GM10248 (cell line): ENCODE measurements at regions not wholly inside any gene's neighbourhood (a gene's known extent, or its start where the extent isn't known, plus 50 kb on each side); places are given as distances from the start of the nearest gene placed in this dataset.
"Not testable (repeated sequence)": the region's sequence is repeated elsewhere in the genome, so short reads cannot be mapped to it uniquely, and the experiment has no call there.

ENCODE experiments used
- CTCF ChIA-PET: fragments of 300-600 bp; sonication (Branson Sonifier 250); formaldehyde crosslinking; extraction: SDS; loops from one replicate; lab custom pipeline; 2021; ENCODE audit warnings: antibody characterized with exemption; lab: Yijun Ruan, JAX
- POLR2A ChIA-PET: fragments of 350-650 bp; sonication (Branson Sonifier 250); formaldehyde crosslinking; extraction: SDS; loops from one replicate; lab custom pipeline; 2020; ENCODE audit warnings: antibody characterized with exemption; lab: Yijun Ruan, JAX
- DNase-seq: peaks from one replicate; pipeline ENCODE4 v3.0.0; 2012; ENCODE audit errors: extremely low spot score
- TF ChIP-seq, protein P1 (sequence below): IDR thresholded peaks from 2 replicates; pipeline ENCODE4 v1.5.1; 2012; ENCODE audit warnings: mild to moderate bottlenecking, low read depth; ENCODE audit errors: extremely low read depth, missing control alignments, control extremely low read depth

- CTCF ChIA-PET, DNase-seq, POLR2A ChIA-PET: not testable (repeated sequence)
Measured at GRCh38 chr3:197459571-197459970, 96.2 kb downstream of the BDH1 start.

DNA sequence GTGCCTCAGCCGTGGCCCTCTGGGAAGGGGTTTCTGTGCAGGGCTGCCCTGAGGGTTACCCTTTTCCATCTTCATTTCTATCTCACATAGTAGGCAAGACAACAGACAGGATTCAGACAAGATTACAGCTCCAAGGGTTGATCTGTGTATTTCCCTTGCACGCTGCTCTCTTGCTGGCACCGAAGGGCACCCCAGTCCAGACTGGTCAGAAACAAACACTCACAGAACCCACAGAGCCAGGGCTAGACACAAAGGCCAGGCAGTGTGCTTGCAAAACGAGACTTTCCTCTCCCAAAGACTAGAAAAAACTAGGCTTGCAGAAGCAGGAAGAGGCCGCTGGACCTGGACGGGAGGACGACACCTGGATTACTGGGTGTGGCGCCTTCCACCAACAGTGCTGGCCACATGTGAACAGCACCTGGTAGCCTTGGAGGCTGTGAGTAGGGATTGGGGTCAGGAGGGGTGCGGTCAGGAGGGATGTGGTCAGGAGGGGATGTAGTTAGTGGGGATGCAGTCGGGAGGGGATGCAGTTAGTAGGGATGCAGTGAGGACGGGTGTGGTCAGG, 96.8 kb downstream of the BDH1 start:
- CTCF ChIA-PET: no interaction called here
- POLR2A ChIA-PET: interaction anchor here (0.7 kb wide), 1 partner anchor 63 kb away, joined by 3 read pairs; no protein-coding TSS in a partner anchor
- TF ChIP-seq, protein P1, sequence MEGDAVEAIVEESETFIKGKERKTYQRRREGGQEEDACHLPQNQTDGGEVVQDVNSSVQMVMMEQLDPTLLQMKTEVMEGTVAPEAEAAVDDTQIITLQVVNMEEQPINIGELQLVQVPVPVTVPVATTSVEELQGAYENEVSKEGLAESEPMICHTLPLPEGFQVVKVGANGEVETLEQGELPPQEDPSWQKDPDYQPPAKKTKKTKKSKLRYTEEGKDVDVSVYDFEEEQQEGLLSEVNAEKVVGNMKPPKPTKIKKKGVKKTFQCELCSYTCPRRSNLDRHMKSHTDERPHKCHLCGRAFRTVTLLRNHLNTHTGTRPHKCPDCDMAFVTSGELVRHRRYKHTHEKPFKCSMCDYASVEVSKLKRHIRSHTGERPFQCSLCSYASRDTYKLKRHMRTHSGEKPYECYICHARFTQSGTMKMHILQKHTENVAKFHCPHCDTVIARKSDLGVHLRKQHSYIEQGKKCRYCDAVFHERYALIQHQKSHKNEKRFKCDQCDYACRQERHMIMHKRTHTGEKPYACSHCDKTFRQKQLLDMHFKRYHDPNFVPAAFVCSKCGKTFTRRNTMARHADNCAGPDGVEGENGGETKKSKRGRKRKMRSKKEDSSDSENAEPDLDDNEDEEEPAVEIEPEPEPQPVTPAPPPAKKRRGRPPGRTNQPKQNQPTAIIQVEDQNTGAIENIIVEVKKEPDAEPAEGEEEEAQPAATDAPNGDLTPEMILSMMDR: no peak
- DNase-seq: no peak

DNA sequence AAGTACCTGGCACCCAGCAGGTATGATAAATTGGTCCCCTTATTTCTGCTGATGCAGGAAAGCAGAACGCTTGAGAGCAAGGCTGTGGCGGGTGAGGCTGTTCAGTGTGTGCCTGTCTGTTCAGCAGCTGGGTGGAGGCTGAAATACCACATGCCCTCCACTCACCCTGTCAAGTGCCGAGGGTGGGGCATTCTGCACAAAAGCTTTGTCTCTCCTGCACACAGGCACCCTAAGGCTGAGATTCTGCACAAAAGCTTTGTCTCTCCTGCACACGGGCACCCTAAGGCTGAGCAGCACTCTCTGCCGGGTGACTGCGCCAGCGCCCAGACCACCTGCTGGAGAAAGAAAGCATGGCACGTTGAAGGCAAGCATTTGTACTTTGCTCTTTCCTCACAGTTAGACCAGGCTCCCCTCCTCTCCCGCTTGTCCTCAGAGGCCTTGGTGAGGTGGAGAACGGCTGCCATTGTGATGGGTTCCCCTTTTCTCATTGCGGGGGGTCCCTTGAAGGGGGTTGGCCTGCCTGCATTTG, 97.5 kb downstream of the BDH1 start:
- POLR2A ChIA-PET: no interaction called here
- CTCF ChIA-PET: no interaction called here
- DNase-seq: peak; percentile 24
- TF ChIP-seq, protein P1: no peak

DNA sequence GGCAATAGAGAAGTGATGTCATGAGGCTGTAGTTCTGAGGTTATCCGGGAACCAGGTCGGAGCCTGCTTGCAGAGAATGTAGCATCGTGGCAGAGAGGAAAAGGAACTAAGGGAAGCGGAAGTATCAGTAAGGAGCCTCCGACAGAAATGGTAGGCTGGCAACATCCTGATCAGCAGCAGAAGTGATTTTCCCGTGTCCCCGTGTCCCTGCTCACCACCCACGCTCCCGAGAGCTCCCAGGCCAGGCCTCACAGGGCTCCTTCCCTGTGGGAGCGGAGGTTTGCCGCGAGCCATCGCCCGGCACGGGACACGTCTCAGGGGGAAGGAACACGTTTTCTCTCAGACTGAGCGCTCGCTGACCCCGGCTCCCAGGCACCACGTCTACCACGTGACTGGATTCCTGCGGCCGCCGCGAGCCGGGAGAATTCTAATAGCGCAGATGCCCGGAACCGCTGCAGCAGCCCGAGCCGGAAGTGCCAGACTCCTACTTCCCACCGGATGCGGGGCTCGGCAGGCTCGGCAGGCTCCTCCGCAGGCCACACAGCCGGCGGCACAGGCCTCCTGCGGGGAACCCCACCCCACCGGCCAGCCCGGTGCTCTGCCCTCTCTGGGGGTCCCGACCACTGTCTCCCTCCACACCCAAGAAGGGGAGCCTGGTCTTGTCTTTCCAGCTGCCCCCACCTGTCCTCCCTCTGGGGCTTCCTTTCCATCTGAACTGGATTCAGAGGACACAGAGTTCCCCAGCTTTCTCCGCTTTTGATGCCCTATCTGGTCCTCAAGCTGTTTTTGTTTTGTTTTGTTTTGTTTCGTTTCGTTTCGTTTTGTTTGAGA, 99.3 kb downstream of the BDH1 start:
- CTCF ChIA-PET: no interaction called here
- peak; percentile 71 for DNase-seq
- TF ChIP-seq, protein P1: no peak
- POLR2A ChIA-PET: no interaction called here

- CTCF ChIA-PET: interaction anchor here (1.0 to 2.9 kb wide), 6 partner anchors 10 to 452 kb away, joined by 3 to 19 read pairs (median 4); no protein-coding TSS in a partner anchor
- POLR2A ChIA-PET, DNase-seq: not testable (repeated sequence)
Measured at GRCh38 chr3:197454841-197455240, 100.9 kb downstream of the BDH1 start.

DNA sequence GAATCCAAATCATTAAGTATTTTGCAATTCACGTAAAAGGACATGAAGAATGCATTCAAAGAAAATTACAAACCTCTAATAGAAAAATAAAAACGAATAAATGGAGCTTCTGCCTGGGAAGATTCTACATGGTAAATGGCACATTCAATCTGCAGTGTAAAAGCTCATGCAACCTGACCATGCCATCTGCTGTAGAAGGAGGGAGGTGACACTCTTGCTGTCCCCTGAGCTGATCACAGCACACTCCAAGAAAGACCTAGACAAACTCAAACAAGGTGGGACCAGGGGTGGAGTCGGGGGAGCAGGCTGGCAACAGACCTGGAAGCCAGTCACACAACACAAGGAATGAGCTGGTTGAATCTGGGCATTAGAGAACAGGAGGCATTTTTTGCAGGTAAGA, 101.8 kb downstream of the BDH1 start:
- TF ChIP-seq, protein P1: peak; percentile 60
- CTCF ChIA-PET: interaction anchor here (0.8 to 2.9 kb wide), 11 partner anchors 12 to 616 kb away, joined by 3 to 19 read pairs (median 4); no protein-coding TSS in a partner anchor
- POLR2A ChIA-PET: no interaction called here
- DNase-seq: peak; percentile 31

GRCh38 chr3:197450810-197451209, 105.0 kb downstream of the BDH1 start:
- ChIA-PET CTCF (no interaction called here), POLR2A (no interaction called here)
- no peak for DNase-seq
- TF ChIP-seq, protein P1: no peak
